NB4 (cell line): ENCODE measurements at regions not wholly inside any gene's neighbourhood (a gene's known extent, or its start where the extent isn't known, plus 50 kb on each side); places are given as distances from the start of the nearest gene placed in this dataset.

Experiments
- CTCF ChIP-seq: IDR thresholded peaks from one replicate; pipeline ENCODE4 v1.5.1; 2012; ENCODE audit warnings: low read depth, low read length
- MAX ChIP-seq: IDR thresholded peaks from 2 replicates; pipeline ENCODE4 v1.6.1; 2011; ENCODE audit warnings: low read depth, low read length
- MYC ChIP-seq: IDR thresholded peaks from 2 replicates; pipeline ENCODE4 v1.6.1; 2011; ENCODE audit warnings: low read depth, low read length
- POLR2A ChIP-seq: IDR thresholded peaks from 2 replicates; pipeline ENCODE4 v1.6.1; 2011; ENCODE audit warnings: mild to moderate bottlenecking; ENCODE audit not compliant: insufficient read length; ENCODE audit errors: extremely low read depth

- TF ChIP-seq POLR2A (no peak), CTCF (no peak), MAX (no peak), MYC (no peak)
Measured at GRCh38 chr1:166679369-166679768, 159.9 kb upstream of the POGK start.
